ENCODE measurements at regions not wholly inside any gene's neighbourhood (a gene's known extent, or its start where the extent isn't known, plus 50 kb on each side); places are given as distances from the start of the nearest gene placed in this dataset.
A peak's percentile ranks its signal among the peaks of the same experiment; 100 is the strongest.

DNA sequence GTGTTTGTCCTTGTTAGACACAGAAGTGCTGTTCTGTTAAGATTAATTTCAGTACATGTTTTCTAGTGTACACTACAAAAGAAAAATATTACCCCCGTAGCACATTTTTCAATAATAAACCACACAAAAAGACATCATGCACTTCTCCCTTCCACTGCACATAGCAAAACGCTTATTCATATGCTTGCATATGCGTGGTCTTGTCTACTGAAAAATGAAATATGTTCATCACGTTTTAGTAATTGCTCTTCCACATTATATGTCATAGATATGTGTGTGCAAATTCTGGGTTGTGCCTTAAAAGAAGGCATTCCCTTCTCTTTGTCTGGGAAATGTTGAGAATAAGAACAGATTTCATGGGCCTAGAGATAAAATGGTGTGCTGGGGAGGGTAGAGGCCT lies 353.9 kb downstream of the NSUN3 start:
- no peak overlapping the region for H3K4me3 ChIP-seq (ENCODE audit: low read depth, low read length)
- H3K36me3 ChIP-seq (ENCODE audit: control insufficient read depth, insufficient read depth, low read length) = no peaks in the 10 kb centered on the region
- no peaks in the 10 kb centered on the region for H3K27me3 ChIP-seq (ENCODE audit: control insufficient read depth, insufficient read depth, low read length)
- TF ChIP-seq, protein P1, sequence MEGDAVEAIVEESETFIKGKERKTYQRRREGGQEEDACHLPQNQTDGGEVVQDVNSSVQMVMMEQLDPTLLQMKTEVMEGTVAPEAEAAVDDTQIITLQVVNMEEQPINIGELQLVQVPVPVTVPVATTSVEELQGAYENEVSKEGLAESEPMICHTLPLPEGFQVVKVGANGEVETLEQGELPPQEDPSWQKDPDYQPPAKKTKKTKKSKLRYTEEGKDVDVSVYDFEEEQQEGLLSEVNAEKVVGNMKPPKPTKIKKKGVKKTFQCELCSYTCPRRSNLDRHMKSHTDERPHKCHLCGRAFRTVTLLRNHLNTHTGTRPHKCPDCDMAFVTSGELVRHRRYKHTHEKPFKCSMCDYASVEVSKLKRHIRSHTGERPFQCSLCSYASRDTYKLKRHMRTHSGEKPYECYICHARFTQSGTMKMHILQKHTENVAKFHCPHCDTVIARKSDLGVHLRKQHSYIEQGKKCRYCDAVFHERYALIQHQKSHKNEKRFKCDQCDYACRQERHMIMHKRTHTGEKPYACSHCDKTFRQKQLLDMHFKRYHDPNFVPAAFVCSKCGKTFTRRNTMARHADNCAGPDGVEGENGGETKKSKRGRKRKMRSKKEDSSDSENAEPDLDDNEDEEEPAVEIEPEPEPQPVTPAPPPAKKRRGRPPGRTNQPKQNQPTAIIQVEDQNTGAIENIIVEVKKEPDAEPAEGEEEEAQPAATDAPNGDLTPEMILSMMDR (IDR thresholded peaks at IDR 0.05; ENCODE audit: insufficient read depth, low read depth, low read length) = no peak
- ChIA-PET POLR2A (no interaction called here), CTCF (no interaction called here)
- DNase-seq (ENCODE audit: low read depth) = no peak

DNA sequence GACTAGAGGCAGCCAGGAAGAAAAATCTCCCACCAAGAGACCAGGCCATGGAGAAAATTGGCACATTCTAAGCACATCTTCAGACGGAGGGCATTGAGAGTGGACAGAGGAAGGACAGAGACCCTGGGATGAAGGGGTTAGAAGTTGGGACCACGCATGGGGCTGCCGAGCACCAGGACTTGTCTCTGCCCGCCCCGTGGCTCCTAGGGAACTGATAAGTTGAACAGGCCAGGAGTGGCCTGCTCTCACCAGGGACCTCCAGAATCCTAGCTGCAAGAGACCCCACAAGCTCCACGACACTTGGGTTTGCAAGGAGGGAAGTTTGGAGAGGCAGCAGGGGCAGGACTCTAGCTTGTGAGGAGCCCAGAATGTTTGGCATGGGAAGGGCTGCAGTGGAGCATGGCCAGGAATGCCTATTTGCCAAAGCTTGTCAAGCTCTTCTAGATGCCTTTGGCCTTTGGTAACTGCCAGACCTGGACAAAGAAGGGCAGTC lies 355.1 kb downstream of the NSUN3 start:
- TF ChIP-seq, protein P1 (IDR thresholded peaks at IDR 0.05; ENCODE audit: insufficient read depth, low read depth, low read length) = no peak
- no peak for DNase-seq (ENCODE audit: low read depth)
- H3K36me3 ChIP-seq (ENCODE audit: control insufficient read depth, insufficient read depth, low read length) = no peaks in the 10 kb centered on the region
- no peak overlapping the region for H3K4me3 ChIP-seq (ENCODE audit: low read depth, low read length)
- ChIA-PET CTCF (no interaction called here), POLR2A (no interaction called here)
- H3K27me3 ChIP-seq (ENCODE audit: control insufficient read depth, insufficient read depth, low read length) = no peaks in the 10 kb centered on the region

DNA sequence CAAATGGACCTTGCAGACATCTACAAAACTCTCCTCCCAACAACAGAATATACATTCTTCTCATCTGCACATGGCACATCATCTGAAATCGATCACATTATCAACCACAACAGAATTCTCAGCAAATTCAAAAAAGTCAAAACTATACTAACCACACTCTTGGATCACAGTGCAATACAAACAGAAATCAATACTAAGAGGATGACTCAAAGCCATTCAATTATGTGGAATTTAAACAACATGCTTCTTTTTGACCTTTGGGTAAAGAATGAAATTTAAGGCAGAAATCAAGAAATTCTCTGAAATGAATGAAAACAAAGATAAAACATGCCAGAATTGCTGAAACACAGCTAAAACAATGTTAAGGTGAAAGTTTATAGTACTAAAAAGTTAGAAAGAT lies 358.1 kb downstream of the NSUN3 start:
- H3K27me3 ChIP-seq (ENCODE audit: control insufficient read depth, insufficient read depth, low read length) = no peaks in the 10 kb centered on the region
- no peak for DNase-seq (ENCODE audit: low read depth)
- POLR2A ChIA-PET = no interaction called here
- TF ChIP-seq, protein P1 (IDR thresholded peaks at IDR 0.05; ENCODE audit: insufficient read depth, low read depth, low read length) = no peak
- no peaks in the 10 kb centered on the region for H3K36me3 ChIP-seq (ENCODE audit: control insufficient read depth, insufficient read depth, low read length)
- CTCF ChIA-PET = no interaction called here
- no peak overlapping the region for H3K4me3 ChIP-seq (ENCODE audit: low read depth, low read length)

DNA sequence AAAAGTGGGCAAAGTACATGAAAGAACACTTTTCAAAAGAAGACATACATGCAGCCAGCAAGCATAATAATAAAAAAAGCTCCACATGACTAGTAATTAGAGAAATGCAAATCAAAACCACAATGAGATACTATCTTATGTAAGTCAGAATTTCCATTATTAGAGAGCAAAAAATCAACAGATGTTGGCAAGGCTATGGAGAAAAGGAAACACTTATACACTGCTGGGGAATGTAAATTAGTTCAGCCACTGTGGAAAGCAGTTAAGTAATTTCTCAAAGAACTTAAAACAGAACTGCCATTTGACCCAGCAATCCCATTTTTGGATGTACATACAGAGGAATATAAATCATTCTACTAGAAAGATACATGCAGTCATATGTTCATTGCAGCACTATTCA lies 360.7 kb downstream of the NSUN3 start:
- Histone ChIP-seq H3K4me3 (ENCODE audit: low read depth, low read length) (no peak overlapping the region), H3K36me3 (ENCODE audit: control insufficient read depth, insufficient read depth, low read length) (no peaks in the 10 kb centered on the region), H3K27me3 (ENCODE audit: control insufficient read depth, insufficient read depth, low read length) (no peaks in the 10 kb centered on the region)
- TF ChIP-seq, protein P1 (IDR thresholded peaks at IDR 0.05; ENCODE audit: insufficient read depth, low read depth, low read length) = no peak
- CTCF ChIA-PET = no interaction called here
- peak; percentile 23 for DNase-seq (ENCODE audit: low read depth)
- POLR2A ChIA-PET = no interaction called here

DNA sequence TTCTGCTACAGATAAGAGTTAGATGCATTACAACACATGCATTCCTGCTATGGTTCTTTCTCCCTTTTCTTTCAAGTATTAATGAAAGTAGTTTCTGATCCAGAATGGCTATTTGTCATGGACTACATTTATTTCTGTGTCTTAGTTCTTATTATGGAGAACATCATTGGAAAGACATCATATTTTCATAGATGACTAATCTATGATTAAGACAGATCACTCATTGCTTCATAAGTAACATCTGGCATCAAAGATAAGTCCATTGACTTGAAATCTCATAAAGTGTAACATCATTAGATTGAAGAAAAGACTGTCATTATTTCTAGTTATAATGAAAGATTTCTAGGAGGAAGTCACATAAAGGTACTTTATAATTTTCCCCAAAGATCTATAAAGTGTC lies 366.7 kb downstream of the NSUN3 start:
- POLR2A ChIA-PET = no interaction called here
- CTCF ChIA-PET = no interaction called here
- H3K4me3 ChIP-seq (ENCODE audit: low read depth, low read length) = no peak overlapping the region
- DNase-seq (ENCODE audit: low read depth) = no peak
- no peaks in the 10 kb centered on the region for H3K27me3 ChIP-seq (ENCODE audit: control insufficient read depth, insufficient read depth, low read length)
- H3K36me3 ChIP-seq (ENCODE audit: control insufficient read depth, insufficient read depth, low read length) = no peaks in the 10 kb centered on the region
- TF ChIP-seq, protein P1 (IDR thresholded peaks at IDR 0.05; ENCODE audit: insufficient read depth, low read depth, low read length) = no peak

Measured in BJ (cell line).